ENCODE measurements at regions not wholly inside any gene's neighbourhood (a gene's known extent, or its start where the extent isn't known, plus 50 kb on each side); places are given as distances from the start of the nearest gene placed in this dataset.

Small RNA genes lying in the stretch of these regions (small RNA-seq; reads per million reads assigned to genes)
- 0 reads per million in 2 donors for gene AC008413.1
